Stimulated activated naive CD8-positive, alpha-beta T cell treated with anti-CD3 and anti-CD28 coated beads, Interleukin-15, amount 100 ng/mL, for 72 hours (primary cell): ENCODE measurements at regions not wholly inside any gene's neighbourhood (a gene's known extent, or its start where the extent isn't known, plus 50 kb on each side); places are given as distances from the start of the nearest gene placed in this dataset.
A peak's percentile ranks its signal among the peaks of the same experiment; 100 is the strongest.

Experiments used
- ATAC-seq: fragments of 150-1000 bp; cut with Tn5 transposase; 2 replicates; pipeline ENCODE4 v1.10.0; 2021; ENCODE audit warnings: mild to moderate bottlenecking, moderate library complexity
- DNase-seq, 2 donors: peaks; one replicate each; pipeline ENCODE4 v3.0.0; 2021 to 2022
- H3K27ac Mint-ChIP-seq, 2 donors: one replicate each; pipeline ENCODE4 v1.8.0; 2022; ENCODE audit warnings: mild to moderate bottlenecking in 2 of 2, mixed read lengths in 2 of 2, moderate library complexity in 2 of 2
- H3K27me3 Mint-ChIP-seq: one replicate; pipeline ENCODE4 v1.8.0; 2022; ENCODE audit warnings: mixed read lengths
- H3K4me1 Mint-ChIP-seq: one replicate; pipeline ENCODE4 v1.8.0; 2022; ENCODE audit warnings: mild to moderate bottlenecking, mixed read lengths
- H3K4me3 Mint-ChIP-seq, 2 donors: one replicate each; pipeline ENCODE4 v1.8.0; 2022; ENCODE audit warnings: mild to moderate bottlenecking in 2 of 2, mixed read lengths in 2 of 2, moderate library complexity in 1 of 2
- H3K9me3 Mint-ChIP-seq, 2 donors: one replicate each; pipeline ENCODE4 v1.8.0; 2022; ENCODE audit warnings: mixed read lengths in 2 of 2

DNA sequence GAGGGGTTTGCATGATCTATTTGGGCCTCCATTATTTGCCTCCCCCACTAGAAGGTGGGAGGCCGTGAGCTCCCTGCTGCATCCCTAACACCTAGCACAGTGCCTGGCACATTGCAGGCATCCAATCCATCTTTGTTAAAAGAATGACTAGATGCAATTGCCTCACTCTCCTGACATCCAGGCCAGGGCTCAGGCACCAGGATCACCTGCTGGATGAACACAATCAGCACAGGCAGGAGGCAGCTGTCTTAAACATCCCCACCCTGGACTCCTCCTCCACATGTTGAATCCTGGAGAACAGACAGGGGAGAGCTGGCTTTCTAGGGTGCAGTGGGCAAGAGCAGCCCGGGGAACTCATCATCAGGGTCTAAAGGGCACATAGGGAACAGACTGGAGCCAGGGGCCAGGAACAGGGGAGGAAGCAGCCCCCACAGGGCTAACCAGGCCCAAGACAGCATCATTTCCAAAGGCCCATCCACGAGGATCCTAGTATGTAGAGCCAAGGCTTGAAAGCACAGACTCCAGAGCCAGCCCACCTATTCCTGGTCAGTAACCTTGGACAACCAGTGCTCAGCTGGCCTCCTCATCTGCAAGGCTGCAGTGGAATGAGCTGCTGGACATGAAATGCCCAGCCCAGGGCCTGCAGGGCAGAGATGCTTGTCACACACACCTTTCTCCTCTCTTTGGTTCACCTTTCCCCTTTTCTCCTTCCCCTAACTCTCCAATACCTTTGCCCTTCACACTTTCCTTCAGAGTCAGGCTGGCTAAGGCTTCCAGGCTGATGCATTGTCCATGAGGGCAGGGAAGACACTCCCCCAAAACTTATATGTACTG lies 254.4 kb upstream of the TLE3 start:
- no peak overlapping the region for H3K4me3 Mint-ChIP-seq
- no peaks in the 10 kb centered on the region for H3K9me3 Mint-ChIP-seq
- H3K27ac Mint-ChIP-seq: no peak overlapping the region
- H3K4me1 Mint-ChIP-seq: peaks cover 8% of the 10 kb centered on the region
- H3K27me3 Mint-ChIP-seq: peaks cover 38% of the 10 kb centered on the region
- ATAC-seq (no peak), DNase-seq (no peak)

DNA sequence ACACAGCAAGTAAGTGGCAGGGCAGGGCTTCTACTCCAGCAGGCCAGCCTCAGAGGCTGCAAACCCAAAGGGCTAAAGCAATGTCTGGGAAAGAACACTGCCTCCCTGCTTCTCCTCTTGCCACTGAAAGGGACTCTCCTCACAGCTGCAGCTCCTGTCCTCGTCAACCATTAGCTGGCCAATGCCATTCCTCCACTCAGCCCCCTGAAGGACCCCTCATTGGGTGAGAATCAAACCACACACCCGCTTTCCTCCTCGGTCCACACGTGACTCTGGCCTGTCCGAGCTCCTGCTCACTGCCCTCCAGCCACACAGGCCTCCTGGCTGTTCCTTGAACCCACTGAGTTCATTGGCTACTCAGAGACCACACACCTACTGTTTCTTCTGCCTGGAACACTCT lies 253.7 kb upstream of the TLE3 start:
- Mint-ChIP-seq H3K27ac (no peak overlapping the region), H3K4me1 (peaks cover 8% of the 10 kb centered on the region), H3K9me3 (no peaks in the 10 kb centered on the region)

DNA sequence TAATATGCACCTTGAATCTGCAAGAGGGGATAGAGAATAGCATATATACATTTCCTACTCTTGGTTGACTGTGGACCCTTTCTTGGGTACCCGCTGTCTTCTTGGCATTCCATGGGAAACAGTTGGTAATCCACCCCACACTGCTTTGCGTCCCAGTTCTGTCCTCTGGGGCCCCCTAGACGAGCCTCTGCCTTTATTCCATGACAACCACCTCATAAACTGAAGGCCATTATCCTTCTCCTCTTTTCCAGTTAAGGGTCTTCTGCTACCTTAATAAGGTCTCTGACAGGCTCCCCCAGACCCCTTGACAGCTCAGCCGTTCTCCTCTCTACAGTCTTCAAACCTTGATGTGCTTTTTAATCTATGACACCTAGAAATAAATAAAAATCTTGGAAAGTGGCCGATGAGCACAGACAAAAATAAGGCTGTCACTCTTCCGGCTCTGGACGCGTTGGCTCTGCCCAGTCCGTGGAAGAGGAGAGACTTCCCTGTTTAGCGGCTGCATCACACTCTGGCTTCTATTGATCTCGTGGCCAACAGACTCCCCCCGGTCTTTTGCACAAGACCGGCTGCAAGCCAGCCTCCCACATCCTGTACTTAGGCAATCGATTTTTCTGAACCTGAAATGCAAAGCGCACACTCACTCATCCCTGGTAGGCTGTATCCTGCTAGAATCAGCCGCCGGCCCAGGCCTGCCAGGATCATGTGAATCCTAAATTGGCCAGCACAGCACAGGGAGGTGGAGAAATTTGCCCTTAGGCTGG lies 251.0 kb upstream of the TLE3 start:
- Mint-ChIP-seq H3K4me1 (peaks cover 8% of the 10 kb centered on the region), H3K27me3 (peaks cover 27% of the 10 kb centered on the region), H3K9me3 (no peaks in the 10 kb centered on the region), H3K4me3 (no peak overlapping the region), H3K27ac (no peak overlapping the region)
- DNase-seq: no peak
- ATAC-seq: no peak

More for the DNA sequence above, 253.7 kb upstream of the TLE3 start:
- ATAC-seq (no peak), DNase-seq (no peak)
- Mint-ChIP-seq H3K27me3 (peaks cover 38% of the 10 kb centered on the region), H3K4me3 (no peak overlapping the region)

GRCh38 chr15:70348226-70348543 lies 250.5 kb upstream of the TLE3 start:
- H3K4me3 Mint-ChIP-seq: no peak overlapping the region
- H3K9me3 Mint-ChIP-seq: no peaks in the 10 kb centered on the region
- no peak overlapping the region for H3K27ac Mint-ChIP-seq
- no peak for DNase-seq
- peaks cover 8% of the 10 kb centered on the region for H3K4me1 Mint-ChIP-seq
- no peak for ATAC-seq
- peaks cover 25% of the 10 kb centered on the region for H3K27me3 Mint-ChIP-seq

- no peak for ATAC-seq
- Mint-ChIP-seq H3K4me3 (no peak overlapping the region), H3K4me1 (peaks cover 8% of the 10 kb centered on the region), H3K27me3 (peaks cover 19% of the 10 kb centered on the region), H3K9me3 (no peaks in the 10 kb centered on the region), H3K27ac (no peak overlapping the region)
- no peak for DNase-seq
Observed at GRCh38 chr15:70347321-70348225, 249.9 kb upstream of the TLE3 start.

DNA sequence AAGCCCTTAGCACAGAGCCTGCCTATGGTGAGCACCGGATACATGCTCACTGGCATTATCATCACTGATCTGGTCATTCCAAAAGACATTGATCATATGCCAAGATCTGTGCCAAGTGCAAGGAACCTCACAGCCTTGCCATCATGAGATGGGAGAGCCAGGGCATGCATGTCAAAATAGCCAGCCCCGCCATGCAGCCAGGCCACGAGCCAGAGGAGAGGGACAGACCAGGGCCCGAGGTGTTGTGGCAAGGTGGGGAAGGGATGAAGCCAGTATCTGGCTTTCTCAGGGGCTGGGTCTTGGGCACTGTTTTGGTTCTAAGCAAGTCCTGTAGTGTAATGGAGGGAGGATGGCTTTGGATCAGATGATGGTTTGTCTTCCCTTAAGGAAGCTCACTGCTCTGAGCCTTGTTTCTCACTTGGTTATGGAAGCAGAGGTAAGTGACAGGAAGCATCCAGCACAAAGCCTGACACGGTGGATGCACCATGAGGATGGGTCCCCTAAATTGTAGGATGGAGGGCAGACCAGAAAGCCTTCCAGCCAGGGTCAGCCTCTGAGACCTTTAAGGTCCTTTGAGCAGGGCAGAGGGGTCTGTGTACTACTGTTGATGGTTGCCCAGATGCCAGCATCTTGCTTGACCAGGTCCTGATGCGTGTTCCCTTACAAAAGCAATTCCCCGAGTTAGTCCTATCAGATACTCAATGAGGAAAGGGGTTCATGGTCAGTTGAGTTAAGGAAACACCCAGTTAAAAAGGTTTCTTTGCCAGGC lies 247.7 kb upstream of the TLE3 start:
- peaks cover 8% of the 10 kb centered on the region for H3K4me1 Mint-ChIP-seq
- H3K4me3 Mint-ChIP-seq: no peak overlapping the region
- no peak for DNase-seq
- ATAC-seq: no peak
- H3K9me3 Mint-ChIP-seq: no peaks in the 10 kb centered on the region
- H3K27me3 Mint-ChIP-seq: peaks cover 19% of the 10 kb centered on the region
- no peak overlapping the region for H3K27ac Mint-ChIP-seq

GRCh38 chr15:70344666-70345065 lies 246.9 kb upstream of the TLE3 start:
- ATAC-seq (no peak), DNase-seq (no peak)
- Mint-ChIP-seq H3K27me3 (peaks cover 12% of the 10 kb centered on the region), H3K9me3 (no peaks in the 10 kb centered on the region), H3K4me1 (peaks cover 8% of the 10 kb centered on the region), H3K4me3 (no peak overlapping the region), H3K27ac (no peak overlapping the region)

GRCh38 chr15:70343961-70344621 lies 246.4 kb upstream of the TLE3 start:
- peaks cover 5% of the 10 kb centered on the region for H3K4me1 Mint-ChIP-seq

DNA sequence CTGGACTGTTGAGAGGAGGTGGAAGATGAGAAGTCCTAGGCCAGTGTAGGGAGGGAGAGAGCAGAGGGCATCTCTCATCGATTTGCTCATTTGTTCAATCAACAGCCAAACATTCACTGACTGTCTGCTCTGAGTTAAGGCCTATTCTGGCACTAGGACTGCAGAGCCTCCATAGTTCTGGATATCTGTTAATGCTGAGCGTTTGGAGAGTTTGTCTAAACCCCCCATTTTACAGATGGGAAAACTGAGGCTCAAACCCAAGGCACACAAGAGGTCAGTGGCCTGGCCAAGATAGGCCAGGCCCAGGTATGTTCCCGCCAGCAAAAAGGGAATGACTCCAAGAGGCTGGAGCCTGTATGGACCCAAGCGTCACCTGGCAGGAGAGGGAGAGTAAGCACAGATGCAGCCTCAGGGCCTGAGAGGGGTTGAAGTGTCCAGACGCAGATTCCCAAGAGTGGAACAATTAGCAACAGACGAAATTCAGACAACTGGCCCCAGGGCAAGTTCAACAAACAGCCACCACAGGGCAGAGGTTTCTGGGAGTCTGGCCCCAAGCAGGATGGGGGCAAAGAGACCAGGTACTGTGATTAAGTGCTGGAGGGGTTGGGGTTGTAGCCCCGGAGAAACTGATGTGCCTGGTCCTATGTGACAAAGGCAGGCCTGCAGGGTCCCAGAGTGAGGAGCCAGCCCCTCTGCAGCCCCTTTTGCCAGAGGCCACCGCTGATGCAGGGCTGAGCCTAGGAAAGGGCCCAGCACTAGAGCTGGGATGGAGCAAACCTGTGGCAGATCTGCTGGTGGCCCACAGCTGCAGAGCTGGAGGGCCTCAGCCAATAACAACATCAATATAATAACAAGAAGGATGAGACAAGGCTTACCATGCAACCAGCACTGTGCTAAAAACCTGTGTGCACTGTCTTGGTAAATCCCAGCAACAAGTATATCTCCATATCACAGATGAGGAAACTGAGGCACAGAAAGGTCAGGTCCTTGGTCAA lies 245.1 kb upstream of the TLE3 start:
- Mint-ChIP-seq H3K27ac (no peak overlapping the region), H3K4me3 (no peak overlapping the region)
- DNase-seq: no peak

More at GRCh38 chr15:70343961-70344621, 246.4 kb upstream of the TLE3 start:
- ATAC-seq: no peak
- peaks cover 7% of the 10 kb centered on the region for H3K27me3 Mint-ChIP-seq
- H3K27ac Mint-ChIP-seq: no peak overlapping the region
- no peaks in the 10 kb centered on the region for H3K9me3 Mint-ChIP-seq
- no peak overlapping the region for H3K4me3 Mint-ChIP-seq
- DNase-seq: no peak

DNA sequence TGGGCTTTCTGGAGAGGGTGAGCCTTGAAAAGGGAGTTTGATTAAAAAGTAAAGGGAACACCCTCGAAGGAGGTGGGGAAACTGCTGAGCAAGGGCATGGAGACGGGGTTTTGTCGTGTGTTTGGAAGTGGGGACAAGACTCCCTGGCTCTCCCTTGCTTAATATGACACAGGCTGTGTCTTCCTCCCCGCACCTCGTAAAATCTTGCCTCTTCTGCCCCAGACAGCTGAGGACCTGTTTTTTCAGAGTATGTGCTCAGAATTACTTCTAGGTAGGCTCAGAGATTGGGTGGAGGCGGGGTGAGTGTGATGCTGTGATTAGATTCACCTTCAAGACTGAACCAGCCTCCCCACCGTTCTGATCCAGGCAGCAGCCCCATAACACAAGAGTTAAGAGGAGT lies 244.4 kb upstream of the TLE3 start:
- no peaks in the 10 kb centered on the region for H3K9me3 Mint-ChIP-seq
- no peaks in the 10 kb centered on the region for H3K27me3 Mint-ChIP-seq
- ATAC-seq: no peak
- no peak overlapping the region for H3K4me3 Mint-ChIP-seq
- no peaks in the 10 kb centered on the region for H3K4me1 Mint-ChIP-seq
- no peak for DNase-seq
- H3K27ac Mint-ChIP-seq: peak overlapping the region in 1 of 2 donors; percentile 23

More for the DNA sequence above, 245.1 kb upstream of the TLE3 start:
- no peak for ATAC-seq
- Mint-ChIP-seq H3K4me1 (no peaks in the 10 kb centered on the region), H3K27me3 (no peaks in the 10 kb centered on the region), H3K9me3 (no peaks in the 10 kb centered on the region)

DNA sequence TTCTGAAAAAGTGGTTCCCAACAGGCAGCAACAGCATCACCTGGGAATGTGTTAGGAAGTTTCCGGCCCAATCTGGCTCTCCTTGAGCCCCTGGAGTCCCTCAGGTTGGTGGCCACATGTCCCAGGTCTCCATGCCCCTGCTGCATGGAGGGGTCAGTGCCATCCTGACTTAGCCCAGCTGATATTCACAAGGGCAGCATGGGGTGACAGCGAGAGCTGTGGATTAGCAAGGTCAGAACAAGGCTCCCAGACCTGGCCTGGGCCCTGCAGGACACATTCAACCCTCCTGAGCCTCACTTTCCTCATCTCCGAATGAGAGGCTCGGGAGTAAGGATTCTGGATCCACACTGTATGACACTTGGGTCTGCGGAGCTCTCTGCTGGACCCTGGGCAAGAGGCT lies 243.8 kb upstream of the TLE3 start:
- DNase-seq: no peak
- no peak for ATAC-seq
- no peak overlapping the region for H3K27ac Mint-ChIP-seq
- H3K9me3 Mint-ChIP-seq: no peaks in the 10 kb centered on the region
- no peaks in the 10 kb centered on the region for H3K27me3 Mint-ChIP-seq
- H3K4me3 Mint-ChIP-seq: no peak overlapping the region
- no peaks in the 10 kb centered on the region for H3K4me1 Mint-ChIP-seq

- Mint-ChIP-seq H3K4me1 (no peaks in the 10 kb centered on the region), H3K27me3 (no peaks in the 10 kb centered on the region), H3K4me3 (no peak overlapping the region), H3K27ac (peak overlapping the region in 1 of 2 donors; percentile 54), H3K9me3 (peaks cover 7 to 8% of the 10 kb centered on the region in 2 donors)
- ATAC-seq (no peak), DNase-seq (no peak)
Observed at GRCh38 chr15:70340494-70340870, 242.8 kb upstream of the TLE3 start.

DNA sequence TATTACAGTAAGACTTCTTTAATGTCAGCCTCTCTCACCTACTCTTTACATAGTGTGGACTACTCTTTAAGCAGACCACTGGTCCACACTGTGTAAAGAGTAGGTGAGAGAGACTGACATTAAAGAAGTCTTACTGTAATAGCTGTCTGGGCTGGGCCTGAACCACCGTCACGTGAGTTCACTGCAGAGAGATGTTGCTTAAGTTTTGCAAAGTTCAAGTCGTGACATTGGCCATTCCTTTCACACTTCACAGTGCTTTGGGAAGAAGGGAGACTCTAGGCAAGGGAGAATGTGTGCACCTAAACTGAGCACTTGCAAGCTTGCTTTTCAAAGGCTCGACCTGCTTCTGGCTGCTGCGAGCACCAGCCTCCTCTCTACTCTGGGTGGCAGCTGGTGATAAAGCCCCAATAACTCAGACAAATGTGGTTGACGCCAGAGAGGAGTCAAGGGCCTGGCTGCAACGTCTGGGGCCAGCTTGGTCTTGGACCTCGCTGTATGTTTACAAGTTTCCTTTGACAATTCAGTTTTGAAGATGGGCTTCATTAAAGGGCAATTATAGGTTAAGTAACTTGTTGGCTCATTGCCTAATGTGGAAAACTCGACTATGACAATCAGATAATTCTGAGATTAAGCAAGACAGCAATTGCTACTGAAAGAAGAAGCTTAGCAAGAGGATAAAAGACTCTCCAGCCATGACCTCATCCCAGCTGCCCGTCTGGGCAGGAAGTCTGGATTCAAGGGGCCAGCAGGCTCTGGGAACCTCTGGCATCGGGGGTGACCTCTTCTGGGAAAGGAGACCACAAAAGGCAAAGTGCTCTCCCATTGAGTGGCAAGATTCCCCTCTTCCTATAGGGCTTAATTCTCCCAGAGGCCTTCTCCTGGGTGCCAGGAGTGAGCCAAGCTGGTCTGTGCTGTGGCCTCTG lies 242.1 kb upstream of the TLE3 start:
- DNase-seq (no peak), ATAC-seq (no peak)
- H3K4me1 Mint-ChIP-seq: no peaks in the 10 kb centered on the region

More for the DNA sequence above, 242.1 kb upstream of the TLE3 start:
- no peak overlapping the region for H3K4me3 Mint-ChIP-seq
- peak overlapping the region in 1 of 2 donors; percentile 54 for H3K27ac Mint-ChIP-seq
- H3K27me3 Mint-ChIP-seq: no peaks in the 10 kb centered on the region
- H3K9me3 Mint-ChIP-seq: peaks cover 8 to 14% of the 10 kb centered on the region in 2 donors
